ENCODE measurements at regions not wholly inside any gene's neighbourhood (a gene's known extent, or its start where the extent isn't known, plus 50 kb on each side); places are given as distances from the start of the nearest gene placed in this dataset.

DNA sequence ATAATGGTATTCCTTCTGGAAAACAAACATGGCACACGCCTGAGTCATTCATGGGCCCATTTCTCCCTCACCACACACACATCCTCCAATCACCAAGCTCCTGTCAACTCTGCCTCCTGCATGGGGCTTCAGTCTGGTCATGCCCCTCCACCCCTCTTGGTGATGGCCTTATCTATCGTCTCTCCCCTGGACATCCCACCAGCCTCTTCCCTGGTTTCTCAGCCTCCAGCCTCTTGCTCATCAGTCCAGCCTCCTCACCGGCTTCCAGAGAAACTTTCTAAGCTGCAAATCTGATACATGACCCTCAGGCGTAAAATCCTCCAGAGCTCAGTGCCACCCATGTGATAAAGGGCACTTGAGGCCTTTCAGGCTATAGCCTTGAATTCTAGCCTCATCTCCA lies 243.9 kb downstream of the FOXD2 start:
- Histone ChIP-seq H2AFZ (ENCODE audit: low read depth, low read length) (no peak overlapping the region), H2BK12ac (ENCODE audit: low read length in 2 of 2) (no peak overlapping the region), H3K4ac (ENCODE audit: low read depth in 1 of 2, low read length in 2 of 2) (no peak overlapping the region), H2BK15ac (ENCODE audit: low read depth, poor library complexity, severe bottlenecking) (no peak overlapping the region), H4K91ac (ENCODE audit: low read length) (no peak overlapping the region), H3K36me3 (ENCODE audit: control insufficient read depth in 1 of 2, insufficient read depth in 2 of 2, low read depth in 1 of 2, low read length in 2 of 2) (no peaks in the 10 kb centered on the region), H3K27ac (ENCODE audit: low read length, poor library complexity, severe bottlenecking) (no peak overlapping the region), H3K4me3 (ENCODE audit: insufficient read depth in 1 of 2, low read depth in 1 of 2, low read length in 2 of 2) (no peak overlapping the region), H3K79me1 (replicated peaks; ENCODE audit: low read length, poor library complexity, severe bottlenecking) (no peaks in the 10 kb centered on the region), H3K14ac (ENCODE audit: low read length in 2 of 2) (peak overlapping the region in 1 of 2 experiments; percentile 64), H2AK5ac (ENCODE audit: low read length, severe bottlenecking) (no peak overlapping the region), H2BK5ac (ENCODE audit: low read depth, low read length, poor library complexity, severe bottlenecking) (no peak overlapping the region), H3K9me3 (ENCODE audit: control insufficient read depth, low read length) (no peaks in the 10 kb centered on the region), H2BK120ac (ENCODE audit: low read depth, low read length) (no peak overlapping the region), H3K9ac (ENCODE audit: low read length) (no peak overlapping the region), H3K4me1 (ENCODE audit: control insufficient read depth, insufficient read depth, low read depth, low read length) (no peaks in the 10 kb centered on the region), H3K23ac (ENCODE audit: low read length in 2 of 2) (no peak overlapping the region), H4K8ac (ENCODE audit: low read length) (no peak overlapping the region), H3K4me2 (ENCODE audit: low read length, poor library complexity, severe bottlenecking) (no peak overlapping the region), H3K27me3 (ENCODE audit: control insufficient read depth in 1 of 2, insufficient read depth in 1 of 2, low read length in 2 of 2) (peaks cover 22 to 45% of the 10 kb centered on the region in 2 experiments), H3K18ac (ENCODE audit: low read depth in 1 of 2, low read length in 2 of 2) (no peak overlapping the region)
- WGBS: 82% methylated on average over 4 of the region's 4 CpGs
- no peak for DNase-seq

DNA sequence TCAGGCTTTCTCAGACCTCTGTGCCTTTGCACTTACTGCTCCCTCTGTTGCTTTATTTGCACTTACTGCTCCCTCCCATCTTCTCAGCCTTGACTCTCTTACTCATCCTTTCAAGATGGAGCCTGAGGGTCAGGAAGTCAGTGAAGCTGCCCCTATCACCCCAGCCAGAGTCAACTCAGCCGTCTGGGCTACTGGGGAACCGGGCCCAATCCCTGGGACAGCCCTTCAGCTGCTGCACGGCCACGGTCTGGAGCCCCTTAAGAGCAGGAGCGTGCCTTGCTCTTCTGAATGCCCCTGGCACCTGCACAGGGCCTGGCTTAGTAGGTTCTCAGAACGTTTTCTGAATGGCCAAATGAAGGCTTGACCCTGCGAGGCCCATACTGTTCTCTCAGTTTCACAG lies 244.4 kb downstream of the FOXD2 start:
- Histone ChIP-seq H2AK5ac (ENCODE audit: low read length, severe bottlenecking) (no peak overlapping the region), H2BK15ac (ENCODE audit: low read depth, poor library complexity, severe bottlenecking) (no peak overlapping the region), H3K9ac (ENCODE audit: low read length) (no peak overlapping the region), H3K14ac (ENCODE audit: low read length in 2 of 2) (no peak overlapping the region), H2AFZ (ENCODE audit: low read depth, low read length) (no peak overlapping the region), H3K27ac (ENCODE audit: low read length, poor library complexity, severe bottlenecking) (no peak overlapping the region), H3K18ac (ENCODE audit: low read depth in 1 of 2, low read length in 2 of 2) (no peak overlapping the region), H3K4me3 (ENCODE audit: insufficient read depth in 1 of 2, low read depth in 1 of 2, low read length in 2 of 2) (no peak overlapping the region), H3K4me2 (ENCODE audit: low read length, poor library complexity, severe bottlenecking) (no peak overlapping the region), H3K27me3 (ENCODE audit: control insufficient read depth in 1 of 2, insufficient read depth in 1 of 2, low read length in 2 of 2) (peaks cover 27 to 49% of the 10 kb centered on the region in 2 experiments), H4K8ac (ENCODE audit: low read length) (no peak overlapping the region), H3K79me1 (replicated peaks; ENCODE audit: low read length, poor library complexity, severe bottlenecking) (no peaks in the 10 kb centered on the region), H3K36me3 (ENCODE audit: control insufficient read depth in 1 of 2, insufficient read depth in 2 of 2, low read depth in 1 of 2, low read length in 2 of 2) (no peaks in the 10 kb centered on the region), H3K4me1 (ENCODE audit: control insufficient read depth, insufficient read depth, low read depth, low read length) (no peaks in the 10 kb centered on the region), H2BK12ac (ENCODE audit: low read length in 2 of 2) (no peak overlapping the region), H3K4ac (ENCODE audit: low read depth in 1 of 2, low read length in 2 of 2) (no peak overlapping the region), H3K23ac (ENCODE audit: low read length in 2 of 2) (no peak overlapping the region), H3K9me3 (ENCODE audit: control insufficient read depth, low read length) (no peaks in the 10 kb centered on the region), H4K91ac (ENCODE audit: low read length) (no peak overlapping the region), H2BK120ac (ENCODE audit: low read depth, low read length) (no peak overlapping the region), H2BK5ac (ENCODE audit: low read depth, low read length, poor library complexity, severe bottlenecking) (no peak overlapping the region)
- WGBS: 77% methylated on average over 7 of the region's 7 CpGs
- DNase-seq: no peak

DNA sequence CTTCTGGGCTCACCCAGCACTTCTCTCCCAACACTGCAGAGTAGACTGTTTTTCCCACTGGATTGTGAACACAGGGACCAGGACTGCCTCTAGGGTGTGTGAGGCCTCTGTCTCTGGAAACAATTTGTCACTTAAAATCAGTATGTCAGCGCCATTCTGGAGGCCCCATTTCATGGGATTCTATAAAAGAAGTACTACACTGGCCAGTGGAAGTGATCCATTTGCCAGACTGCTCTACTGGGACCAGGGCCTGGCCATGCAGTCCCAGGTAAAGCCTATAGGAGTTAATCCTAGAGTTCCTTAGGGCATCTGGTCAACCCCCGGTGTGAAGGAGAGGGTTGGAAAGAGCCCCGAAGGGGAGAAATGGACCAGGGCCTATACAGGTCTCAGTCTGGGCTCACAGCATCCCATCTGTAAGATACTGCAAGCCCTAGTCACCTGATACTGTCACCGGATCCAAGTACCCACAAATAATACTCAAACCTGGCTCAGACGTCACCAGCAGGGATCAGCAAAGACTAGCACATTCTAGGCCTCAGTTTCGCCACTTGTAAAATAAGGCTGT lies 245.0 kb downstream of the FOXD2 start:
- H3K9ac ChIP-seq (ENCODE audit: low read length): no peak overlapping the region
- no peak overlapping the region for H2BK12ac ChIP-seq (ENCODE audit: low read length in 2 of 2)
- H3K14ac ChIP-seq (ENCODE audit: low read length in 2 of 2): no peak overlapping the region
- 88% methylated on average over 6 of the region's 6 CpGs for WGBS
- H4K91ac ChIP-seq (ENCODE audit: low read length): no peak overlapping the region
- H2AK5ac ChIP-seq (ENCODE audit: low read length, severe bottlenecking): no peak overlapping the region
- H3K36me3 ChIP-seq (ENCODE audit: control insufficient read depth in 1 of 2, insufficient read depth in 2 of 2, low read depth in 1 of 2, low read length in 2 of 2): no peaks in the 10 kb centered on the region
- H3K9me3 ChIP-seq (ENCODE audit: control insufficient read depth, low read length): no peaks in the 10 kb centered on the region
- no peak overlapping the region for H3K4me3 ChIP-seq (ENCODE audit: insufficient read depth in 1 of 2, low read depth in 1 of 2, low read length in 2 of 2)
- no peaks in the 10 kb centered on the region for H3K79me1 ChIP-seq (replicated peaks; ENCODE audit: low read length, poor library complexity, severe bottlenecking)
- H2AFZ ChIP-seq (ENCODE audit: low read depth, low read length): no peak overlapping the region
- H2BK120ac ChIP-seq (ENCODE audit: low read depth, low read length): no peak overlapping the region
- H4K8ac ChIP-seq (ENCODE audit: low read length): no peak overlapping the region
- no peak overlapping the region for H3K27ac ChIP-seq (ENCODE audit: low read length, poor library complexity, severe bottlenecking)
- H3K4ac ChIP-seq (ENCODE audit: low read depth in 1 of 2, low read length in 2 of 2): no peak overlapping the region
- H2BK15ac ChIP-seq (ENCODE audit: low read depth, poor library complexity, severe bottlenecking): no peak overlapping the region
- H2BK5ac ChIP-seq (ENCODE audit: low read depth, low read length, poor library complexity, severe bottlenecking): no peak overlapping the region
- no peak overlapping the region for H3K18ac ChIP-seq (ENCODE audit: low read depth in 1 of 2, low read length in 2 of 2)
- no peaks in the 10 kb centered on the region for H3K4me1 ChIP-seq (ENCODE audit: control insufficient read depth, insufficient read depth, low read depth, low read length)
- no peak overlapping the region for H3K4me2 ChIP-seq (ENCODE audit: low read length, poor library complexity, severe bottlenecking)
- H3K23ac ChIP-seq (ENCODE audit: low read length in 2 of 2): no peak overlapping the region
- DNase-seq: no peak
- peaks cover 34 to 54% of the 10 kb centered on the region in 2 experiments for H3K27me3 ChIP-seq (ENCODE audit: control insufficient read depth in 1 of 2, insufficient read depth in 1 of 2, low read length in 2 of 2)

DNA sequence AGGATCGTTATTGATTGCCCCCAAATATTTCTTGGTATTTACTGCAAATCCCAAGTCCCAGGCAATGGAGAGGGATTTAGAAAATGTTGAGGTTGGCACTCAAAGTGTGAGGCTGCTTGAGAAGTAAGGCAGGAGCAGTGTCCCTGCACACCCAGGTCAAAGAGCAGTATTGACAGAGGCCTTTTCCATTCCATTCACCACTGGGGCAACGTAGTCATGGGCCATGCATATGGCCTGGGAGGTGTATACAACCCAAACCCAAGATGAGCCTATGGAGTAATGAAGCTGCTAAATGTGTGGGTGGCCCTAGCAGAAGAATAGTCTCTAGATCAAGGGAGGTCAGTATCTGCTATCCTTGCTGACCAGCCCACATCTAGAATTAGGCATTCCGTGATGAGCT lies 245.6 kb downstream of the FOXD2 start:
- H2BK12ac ChIP-seq (ENCODE audit: low read length in 2 of 2): no peak overlapping the region
- WGBS: 90% methylated on average over 2 of the region's 3 CpGs
- H2AFZ ChIP-seq (ENCODE audit: low read depth, low read length): no peak overlapping the region
- H4K8ac ChIP-seq (ENCODE audit: low read length): no peak overlapping the region
- no peak overlapping the region for H4K91ac ChIP-seq (ENCODE audit: low read length)
- no peak overlapping the region for H3K4ac ChIP-seq (ENCODE audit: low read depth in 1 of 2, low read length in 2 of 2)
- H2BK5ac ChIP-seq (ENCODE audit: low read depth, low read length, poor library complexity, severe bottlenecking): no peak overlapping the region
- H3K4me2 ChIP-seq (ENCODE audit: low read length, poor library complexity, severe bottlenecking): no peak overlapping the region
- no peak overlapping the region for H3K18ac ChIP-seq (ENCODE audit: low read depth in 1 of 2, low read length in 2 of 2)
- H3K79me1 ChIP-seq (replicated peaks; ENCODE audit: low read length, poor library complexity, severe bottlenecking): no peaks in the 10 kb centered on the region
- no peaks in the 10 kb centered on the region for H3K9me3 ChIP-seq (ENCODE audit: control insufficient read depth, low read length)
- H2BK15ac ChIP-seq (ENCODE audit: low read depth, poor library complexity, severe bottlenecking): no peak overlapping the region
- H3K4me1 ChIP-seq (ENCODE audit: control insufficient read depth, insufficient read depth, low read depth, low read length): no peaks in the 10 kb centered on the region
- H3K4me3 ChIP-seq (ENCODE audit: insufficient read depth in 1 of 2, low read depth in 1 of 2, low read length in 2 of 2): no peak overlapping the region
- H2AK5ac ChIP-seq (ENCODE audit: low read length, severe bottlenecking): no peak overlapping the region
- no peak overlapping the region for H3K14ac ChIP-seq (ENCODE audit: low read length in 2 of 2)
- no peaks in the 10 kb centered on the region for H3K36me3 ChIP-seq (ENCODE audit: control insufficient read depth in 1 of 2, insufficient read depth in 2 of 2, low read depth in 1 of 2, low read length in 2 of 2)
- peaks cover 38 to 59% of the 10 kb centered on the region in 2 experiments for H3K27me3 ChIP-seq (ENCODE audit: control insufficient read depth in 1 of 2, insufficient read depth in 1 of 2, low read length in 2 of 2)
- no peak for DNase-seq
- no peak overlapping the region for H2BK120ac ChIP-seq (ENCODE audit: low read depth, low read length)
- H3K27ac ChIP-seq (ENCODE audit: low read length, poor library complexity, severe bottlenecking): no peak overlapping the region
- H3K23ac ChIP-seq (ENCODE audit: low read length in 2 of 2): no peak overlapping the region
- no peak overlapping the region for H3K9ac ChIP-seq (ENCODE audit: low read length)

All from mesenchymal stem cell (in vitro differentiated cells and primary cell).